SK-N-SH treated with all-trans-retinoic acid at 6 μM for 48 hours (cell line): ENCODE measurements at regions not wholly inside any gene's neighbourhood (a gene's known extent, or its start where the extent isn't known, plus 50 kb on each side); places are given as distances from the start of the nearest gene placed in this dataset.

ENCODE experiments used
- CSDC2 ChIP-seq: fragments of 250-450 bp; sonication (Bioruptor Pico); IDR thresholded peaks from 2 replicates; pipeline ENCODE4 v1.5.0; 2020; ENCODE audit warnings: mild to moderate bottlenecking, moderate library complexity
- SNAI2 ChIP-seq: fragments of 250-450 bp; sonication (Bioruptor Pico); IDR thresholded peaks from 2 replicates; pipeline ENCODE4 v1.5.0; 2020; ENCODE audit warnings: mild to moderate bottlenecking, moderate library complexity
- TSHZ2 ChIP-seq: fragments of 250-450 bp; sonication (Bioruptor Pico); IDR thresholded peaks from 2 replicates; pipeline ENCODE4 v1.5.0; 2020; ENCODE audit warnings: mild to moderate bottlenecking, moderate library complexity
- ZNF70 ChIP-seq: fragments of 450-650 bp; formaldehyde crosslinking; IDR thresholded peaks from 2 replicates; pipeline ENCODE4 v1.5.0; 2020; ENCODE audit warnings: mild to moderate bottlenecking, moderate library complexity

- no peak for TF ChIP-seq TSHZ2 (CRISPR knock-in tag)
- no peak for TF ChIP-seq CSDC2 (CRISPR knock-in tag)
- no peak for TF ChIP-seq SNAI2 (CRISPR knock-in tag)
- TF ChIP-seq ZNF70 (CRISPR knock-in tag) = no peak
Observed at GRCh38 chr17:14808425-14808824, 456.7 kb downstream of the PMP22 start.
